GM21526 (cell line): ENCODE measurements at regions not wholly inside any gene's neighbourhood (a gene's known extent, or its start where the extent isn't known, plus 50 kb on each side); places are given as distances from the start of the nearest gene placed in this dataset.

Experiments used
- ATAC-seq: cut with Tn5 transposase; IDR thresholded peaks from one replicate; pipeline ENCODE4 v1.9.1; 2021; ENCODE audit warnings: moderate library complexity; ENCODE audit not compliant: unreplicated experiment, low FRiP score

- ATAC-seq: no peak
These were observed 85.4 kb upstream of the TMEM260 start for GRCh38 chr14:56494167-56494566.

- ATAC-seq: no peak
These were observed 81.5 kb upstream of the TMEM260 start for GRCh38 chr14:56498112-56498511.

GRCh38 chr14:56501909-56502530, 77.6 kb upstream of the TMEM260 start:
- no peak for ATAC-seq

- ATAC-seq: no peak
These were observed 74.2 kb upstream of the TMEM260 start for GRCh38 chr14:56505361-56505760.

GRCh38 chr14:56512521-56512920, 67.1 kb upstream of the TMEM260 start:
- ATAC-seq: no peak

GRCh38 chr14:56514663-56515371, 64.8 kb upstream of the TMEM260 start:
- no peak for ATAC-seq

- ATAC-seq: no peak
These were observed 63.9 kb upstream of the TMEM260 start for GRCh38 chr14:56515739-56516138.

GRCh38 chr14:56522403-56522802, 57.2 kb upstream of the TMEM260 start:
- no peak for ATAC-seq

GRCh38 chr14:56524971-56525677, 54.5 kb upstream of the TMEM260 start:
- ATAC-seq: no peak

- ATAC-seq: no peak
These were observed 50.7 kb upstream of the TMEM260 start for GRCh38 chr14:56528927-56529326.
